Smooth muscle cell (in vitro differentiated cells): ENCODE measurements at regions not wholly inside any gene's neighbourhood (a gene's known extent, or its start where the extent isn't known, plus 50 kb on each side); places are given as distances from the start of the nearest gene placed in this dataset.

ENCODE experiments used
- DNase-seq: peaks from one replicate; lab custom pipeline; 2025; ENCODE audit not compliant: unreplicated experiment; lab: John Stamatoyannopoulos, UW
- H2AFZ ChIP-seq: fragments of 200-600 bp; sonication (generic); 2 replicates; pipeline ENCODE4 v1.6.0; 2016; ENCODE audit warnings: antibody characterized with exemption, low read depth, mild to moderate bottlenecking
- H3F3A ChIP-seq: fragments of 200-600 bp; sonication (generic); 2 replicates; pipeline ENCODE4 v1.6.0; 2017; ENCODE audit warnings: antibody characterized with exemption, low read depth
- H3K27ac ChIP-seq: fragments of 200-600 bp; sonication (generic); 2 replicates; pipeline ENCODE4 v1.5.1; 2016; ENCODE audit warnings: low read depth, mild to moderate bottlenecking
- H3K27me3 ChIP-seq: fragments of 200-600 bp; sonication (generic); 2 replicates; pipeline ENCODE4 v1.6.1; 2016; ENCODE audit warnings: low read depth, mild to moderate bottlenecking
- H3K36me3 ChIP-seq: fragments of 200-600 bp; sonication (generic); 2 replicates; pipeline ENCODE4 v1.5.1; 2016; ENCODE audit warnings: low read depth
- H3K4me1 ChIP-seq: fragments of 200-600 bp; sonication (generic); 2 replicates; pipeline ENCODE4 v1.5.1; 2016; ENCODE audit warnings: low read depth
- H3K4me2 ChIP-seq: fragments of 200-600 bp; sonication (generic); 2 replicates; pipeline ENCODE4 v1.6.0; 2016; ENCODE audit warnings: mild to moderate bottlenecking
- H3K4me3 ChIP-seq: fragments of 200-600 bp; sonication (generic); 2 replicates; pipeline ENCODE4 v1.5.1; 2016; ENCODE audit warnings: mild to moderate bottlenecking
- H3K79me2 ChIP-seq: fragments of 200-600 bp; sonication (generic); 2 replicates; pipeline ENCODE4 v1.6.0; 2016; ENCODE audit warnings: low read depth, mild to moderate bottlenecking
- H3K9ac ChIP-seq: fragments of 200-600 bp; sonication (generic); 2 replicates; pipeline ENCODE4 v1.6.0; 2016; ENCODE audit warnings: low read depth
- H3K9me3 ChIP-seq: fragments of 200-600 bp; sonication (generic); replicated peaks from 2 replicates; pipeline ENCODE4 v1.5.1; 2016; ENCODE audit warnings: low read depth
- H4K20me1 ChIP-seq: fragments of 200-600 bp; sonication (generic); 2 replicates; pipeline ENCODE4 v1.6.0; 2016; ENCODE audit warnings: low read depth
- WGBS: methylation state at CpG from one replicate; pipeline ENCODE4 v1.1.7; 2016; ENCODE audit warnings: low lambda C conversion rate; 5-methylcytosine and 5-hydroxymethylcytosine counted together
- TF ChIP-seq, protein P1 (sequence below): fragments of 200-600 bp; sonication (generic); IDR thresholded peaks from 2 replicates; pipeline ENCODE4 v1.5.1; 2017; ENCODE audit warnings: borderline replicate concordance, mild to moderate bottlenecking, antibody characterized with exemption; ENCODE audit not compliant: insufficient read depth, poor library complexity, severe bottlenecking

DNA sequence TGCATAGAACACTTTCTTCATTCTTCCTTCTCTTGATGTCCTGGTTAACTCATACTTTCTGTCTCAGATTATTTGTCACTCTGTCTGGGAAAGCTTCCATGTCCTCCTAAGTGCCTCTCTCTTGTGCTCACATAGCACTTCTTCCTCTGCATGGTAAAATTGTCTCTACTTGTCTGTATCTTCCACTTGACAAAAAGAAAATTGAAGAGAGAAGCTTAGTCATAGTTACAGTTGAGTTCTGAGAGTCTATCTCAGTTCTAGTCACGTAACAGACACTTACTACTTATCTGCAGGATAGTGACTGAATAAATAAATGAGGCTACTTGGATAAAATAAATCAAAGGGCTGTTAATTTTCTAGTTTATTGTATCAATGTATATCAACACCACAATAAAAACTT is 458.1 kb downstream of the HTR7 start:
- no peaks in the 10 kb centered on the region for H3K9me3 ChIP-seq
- peak overlapping the region; percentile 60 for H3K27ac ChIP-seq
- no peaks in the 10 kb centered on the region for H3K79me2 ChIP-seq
- no peak for DNase-seq
- H3K9ac ChIP-seq = no peak overlapping the region
- TF ChIP-seq, protein P1, sequence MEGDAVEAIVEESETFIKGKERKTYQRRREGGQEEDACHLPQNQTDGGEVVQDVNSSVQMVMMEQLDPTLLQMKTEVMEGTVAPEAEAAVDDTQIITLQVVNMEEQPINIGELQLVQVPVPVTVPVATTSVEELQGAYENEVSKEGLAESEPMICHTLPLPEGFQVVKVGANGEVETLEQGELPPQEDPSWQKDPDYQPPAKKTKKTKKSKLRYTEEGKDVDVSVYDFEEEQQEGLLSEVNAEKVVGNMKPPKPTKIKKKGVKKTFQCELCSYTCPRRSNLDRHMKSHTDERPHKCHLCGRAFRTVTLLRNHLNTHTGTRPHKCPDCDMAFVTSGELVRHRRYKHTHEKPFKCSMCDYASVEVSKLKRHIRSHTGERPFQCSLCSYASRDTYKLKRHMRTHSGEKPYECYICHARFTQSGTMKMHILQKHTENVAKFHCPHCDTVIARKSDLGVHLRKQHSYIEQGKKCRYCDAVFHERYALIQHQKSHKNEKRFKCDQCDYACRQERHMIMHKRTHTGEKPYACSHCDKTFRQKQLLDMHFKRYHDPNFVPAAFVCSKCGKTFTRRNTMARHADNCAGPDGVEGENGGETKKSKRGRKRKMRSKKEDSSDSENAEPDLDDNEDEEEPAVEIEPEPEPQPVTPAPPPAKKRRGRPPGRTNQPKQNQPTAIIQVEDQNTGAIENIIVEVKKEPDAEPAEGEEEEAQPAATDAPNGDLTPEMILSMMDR = no peak
- peak overlapping the region; percentile 36 for H3K4me2 ChIP-seq
- H3K36me3 ChIP-seq = no peaks in the 10 kb centered on the region
- H3F3A ChIP-seq = peaks cover 17% of the 10 kb centered on the region
- peak overlapping the region; percentile 57 for H2AFZ ChIP-seq
- H3K27me3 ChIP-seq = no peaks in the 10 kb centered on the region
- no peak overlapping the region for H3K4me3 ChIP-seq
- 22% methylated on average over 1 of the region's 1 CpG for WGBS
- H4K20me1 ChIP-seq = no peaks in the 10 kb centered on the region
- H3K4me1 ChIP-seq = peaks cover 11% of the 10 kb centered on the region

DNA sequence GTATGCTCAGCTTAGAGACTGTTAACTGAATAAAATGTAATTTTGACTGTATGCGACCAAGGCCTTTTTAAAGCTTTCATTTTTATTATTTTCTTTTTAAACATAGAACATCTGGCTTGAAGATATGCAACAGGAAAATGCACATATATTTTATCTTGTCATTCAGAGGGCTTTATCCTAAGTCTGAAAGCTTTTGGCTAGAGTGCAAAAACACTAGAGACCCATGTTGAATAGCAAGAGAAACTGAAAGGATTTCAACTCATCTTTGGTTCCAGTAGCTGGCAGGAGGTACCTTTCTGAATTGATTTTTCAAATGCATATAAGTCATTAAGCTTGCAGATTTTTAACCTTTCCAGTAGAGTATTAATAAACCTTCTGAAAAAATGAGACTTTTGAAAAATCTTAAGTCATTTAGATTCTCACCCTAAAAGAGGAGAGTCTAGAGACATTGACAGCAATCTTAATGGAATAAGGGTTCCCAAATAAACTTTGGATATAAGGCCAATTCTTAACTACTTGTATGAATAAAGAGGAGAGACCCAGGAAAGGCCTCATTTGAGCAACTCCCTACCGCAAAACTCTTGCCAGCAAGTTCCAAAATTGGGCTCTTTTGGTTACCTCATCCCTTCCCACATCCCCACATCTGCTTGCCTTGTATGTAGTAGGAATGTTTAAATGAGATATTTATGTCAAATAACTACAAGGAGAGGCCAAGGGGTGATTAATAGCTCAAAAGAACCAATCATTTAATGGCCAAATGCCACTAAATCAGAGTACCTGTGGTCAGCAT is 454.4 kb downstream of the HTR7 start:
- Histone ChIP-seq H4K20me1 (no peaks in the 10 kb centered on the region), H3K27ac (no peak overlapping the region), H3K36me3 (no peaks in the 10 kb centered on the region), H3K4me2 (no peak overlapping the region), H2AFZ (peak overlapping the region; percentile 61), H3K4me1 (peaks cover 16% of the 10 kb centered on the region), H3K27me3 (no peaks in the 10 kb centered on the region), H3K9me3 (no peaks in the 10 kb centered on the region), H3K9ac (no peak overlapping the region), H3K79me2 (no peaks in the 10 kb centered on the region), H3F3A (peaks cover 25% of the 10 kb centered on the region), H3K4me3 (no peak overlapping the region)
- TF ChIP-seq, protein P1 = no peak
- 86% methylated on average over 2 of the region's 2 CpGs for WGBS
- DNase-seq = no peak

DNA sequence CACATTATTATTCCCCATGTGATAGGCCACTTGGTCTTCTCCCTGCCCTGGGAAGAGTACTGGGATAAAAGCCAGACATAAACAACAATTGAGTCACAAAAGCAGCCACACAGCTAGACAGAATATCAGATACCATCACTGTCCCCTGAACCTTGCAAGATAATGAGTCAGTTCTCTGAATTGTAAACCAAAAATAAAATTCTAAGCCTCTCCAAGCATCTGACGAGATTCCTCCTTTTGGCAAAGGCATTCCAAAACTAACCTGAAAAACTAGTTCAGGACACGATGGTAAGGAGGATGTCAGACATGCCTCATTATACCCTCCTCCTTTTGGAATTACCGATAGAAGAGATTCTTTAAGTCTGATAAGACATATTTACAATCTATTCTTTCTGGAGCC is 450.7 kb downstream of the HTR7 start:
- Histone ChIP-seq H3K79me2 (no peaks in the 10 kb centered on the region), H2AFZ (no peak overlapping the region), H3K27ac (peak overlapping the region; percentile 81), H4K20me1 (no peaks in the 10 kb centered on the region), H3K4me3 (no peak overlapping the region), H3K9ac (peak overlapping the region; percentile 24), H3F3A (peaks cover 8% of the 10 kb centered on the region), H3K4me2 (peak overlapping the region; percentile 74), H3K4me1 (peaks cover 5% of the 10 kb centered on the region), H3K9me3 (no peaks in the 10 kb centered on the region), H3K27me3 (no peaks in the 10 kb centered on the region), H3K36me3 (peaks cover 10% of the 10 kb centered on the region)
- TF ChIP-seq, protein P1 = no peak
- 6% methylated on average over 3 of the region's 3 CpGs for WGBS
- no peak for DNase-seq

DNA sequence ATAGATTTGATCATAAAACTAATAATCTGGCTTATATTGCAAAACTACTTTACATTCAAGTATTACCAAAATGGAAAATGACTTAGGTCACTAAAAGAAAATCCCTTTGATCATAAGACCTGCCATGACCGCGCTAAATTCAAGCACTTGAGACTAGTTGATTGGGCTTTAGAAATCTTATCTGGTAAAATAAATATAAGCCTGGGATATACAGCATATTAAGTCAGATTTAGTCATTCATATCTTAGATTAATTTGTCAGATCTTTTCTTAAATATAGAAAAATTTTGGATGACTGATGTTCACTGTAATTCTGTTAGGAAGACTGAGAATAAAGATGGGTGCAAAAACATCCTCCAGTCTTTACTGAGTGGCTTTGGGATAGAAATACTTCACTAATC is 450.0 kb downstream of the HTR7 start:
- no peak for DNase-seq
- H3K9ac ChIP-seq = peak overlapping the region; percentile 24
- no peak overlapping the region for H2AFZ ChIP-seq
- no peaks in the 10 kb centered on the region for H3K27me3 ChIP-seq
- TF ChIP-seq, protein P1 = no peak
- peak overlapping the region; percentile 74 for H3K4me2 ChIP-seq
- no peak overlapping the region for H3K4me3 ChIP-seq
- 28% methylated on average over 2 of the region's 2 CpGs for WGBS
- peaks cover 13% of the 10 kb centered on the region for H3F3A ChIP-seq
- H3K4me1 ChIP-seq = peaks cover 5% of the 10 kb centered on the region
- H4K20me1 ChIP-seq = no peaks in the 10 kb centered on the region
- H3K79me2 ChIP-seq = no peaks in the 10 kb centered on the region
- peak overlapping the region; percentile 81 for H3K27ac ChIP-seq
- H3K9me3 ChIP-seq = no peaks in the 10 kb centered on the region
- peaks cover 10% of the 10 kb centered on the region for H3K36me3 ChIP-seq
